Left ventricle myocardium superior (tissue), 1 donor: ENCODE measurements at regions not wholly inside any gene's neighbourhood (a gene's known extent, or its start where the extent isn't known, plus 50 kb on each side); places are given as distances from the start of the nearest gene placed in this dataset.

Experiments used
- ATAC-seq: fragments of 200-7000 bp; cut with Tn5 transposase; one replicate; pipeline ENCODE4 v1.9.1; 2020; ENCODE audit warnings: mild to moderate bottlenecking, moderate library complexity
- DNase-seq: peaks from one replicate; pipeline ENCODE4 v3.0.0-alpha.2; 2020
- intact Hi-C: fragments of 100-400 bp; cut with micrococcal nuclease; formaldehyde crosslinking; loops from one replicate; pipeline ENCODE4 v1.11.0; 2022
- donor health status: DM: no; HTN: yes; CAD: no; lungs with severe emphysema.

DNA sequence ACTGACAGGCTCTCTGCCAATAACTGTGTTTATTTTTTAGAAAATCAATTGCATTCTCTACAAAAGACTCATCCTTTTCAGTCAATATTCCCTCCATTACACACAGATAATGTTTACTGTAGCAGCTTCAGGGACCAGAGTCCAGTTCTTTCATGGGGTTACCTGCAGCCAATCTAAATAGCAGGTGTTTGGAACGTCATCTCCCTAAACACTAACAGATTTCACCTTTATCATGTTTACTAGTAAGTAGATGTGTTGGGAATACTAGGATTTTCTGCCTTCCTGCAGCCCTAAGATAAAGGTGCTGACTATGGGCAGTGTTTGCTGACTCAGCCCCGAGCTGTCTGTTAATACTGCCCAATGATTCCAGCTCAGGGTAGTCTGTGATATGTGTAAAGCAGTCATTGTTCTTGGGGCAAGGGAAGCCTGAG lies 447.0 kb downstream of the KIF4B start:
- ATAC-seq, result no peak
- intact Hi-C loops, result no loop called here
- DNase-seq, result no peak

GRCh38 chr5:155461304-155461703 lies 447.7 kb downstream of the KIF4B start:
- intact Hi-C loops, result no loop called here
- ATAC-seq (no peak), DNase-seq (no peak)

- no peak for DNase-seq
- intact Hi-C loops, result no loop called here
- no peak for ATAC-seq
These were observed 453.3 kb downstream of the KIF4B start for GRCh38 chr5:155466851-155467250.

DNA sequence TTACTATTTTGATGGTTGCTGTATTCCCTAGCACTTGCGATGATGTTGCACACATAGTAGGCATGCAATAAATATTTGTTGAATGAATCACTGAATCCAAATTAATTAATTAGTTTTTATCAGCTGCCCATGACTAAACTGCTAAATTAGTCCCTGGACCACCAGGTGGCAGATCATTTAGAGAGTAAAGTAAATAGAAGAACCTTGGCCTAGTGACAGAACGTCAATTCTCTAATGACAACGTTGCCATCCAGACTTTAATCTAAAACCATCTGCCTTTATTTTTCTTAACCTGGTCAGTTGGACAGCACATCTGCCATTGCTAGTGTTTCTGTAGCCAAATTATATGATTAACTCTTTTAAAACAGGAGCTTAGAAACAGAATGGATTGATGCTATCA lies 457.5 kb downstream of the KIF4B start:
- DNase-seq (no peak), ATAC-seq (no peak)
- intact Hi-C loops, result no loop called here

DNA sequence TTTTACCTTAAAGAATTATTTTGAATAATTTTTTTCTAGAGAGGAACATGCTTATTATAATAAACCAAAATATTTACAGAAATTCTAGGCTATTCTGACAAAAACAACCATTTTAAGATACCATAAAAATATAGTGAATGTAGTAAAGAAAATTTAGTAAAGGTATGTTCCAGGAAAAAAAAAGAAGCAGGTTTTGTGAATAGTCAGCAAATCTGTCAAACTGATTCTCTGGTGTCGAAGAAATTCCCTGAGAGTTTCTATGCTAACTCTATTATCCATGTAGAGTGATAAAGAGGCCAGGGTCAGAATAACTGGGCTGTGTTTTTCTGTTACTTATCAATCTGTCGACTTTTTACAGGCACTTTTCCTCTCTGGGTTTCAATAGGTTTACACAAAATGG lies 459.2 kb downstream of the KIF4B start:
- DNase-seq (no peak), ATAC-seq (no peak)
- intact Hi-C loops, result no loop called here

- intact Hi-C loops, result no loop called here
- ATAC-seq (no peak), DNase-seq (no peak)
These were observed 461.8 kb downstream of the KIF4B start for GRCh38 chr5:155475318-155475717.

- DNase-seq (peak; percentile 31), ATAC-seq (peak; percentile 98)
- intact Hi-C loops, result no loop called here
These were observed 467.2 kb downstream of the KIF4B start for GRCh38 chr5:155480731-155481131.

GRCh38 chr5:155481182-155481581 lies 467.6 kb downstream of the KIF4B start:
- intact Hi-C loops, result no loop called here
- DNase-seq, result no peak
- peak; percentile 32 for ATAC-seq

DNA sequence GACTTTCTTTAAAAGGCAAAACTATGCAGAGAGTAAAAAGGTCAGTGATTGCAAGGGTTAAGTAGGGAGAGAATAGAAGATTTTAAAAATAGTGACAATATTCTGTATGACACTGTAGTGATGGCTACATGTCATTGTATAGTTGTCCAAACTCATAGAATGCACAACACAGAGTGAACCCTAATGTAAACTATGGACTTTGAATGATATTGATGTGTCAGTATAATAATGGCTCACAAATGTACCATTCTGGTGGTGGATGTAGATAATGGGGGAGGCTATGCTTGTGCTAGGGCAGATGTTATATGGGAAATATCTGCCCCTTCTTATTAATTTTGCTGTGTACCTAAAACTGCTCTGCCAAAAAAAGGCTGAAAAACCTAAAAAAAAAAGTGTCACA lies 468.9 kb downstream of the KIF4B start:
- ATAC-seq (no peak), DNase-seq (no peak)
- intact Hi-C loops, result no loop called here

- ATAC-seq (no peak), DNase-seq (no peak)
- intact Hi-C loops, result no loop called here
These were observed 471.8 kb downstream of the KIF4B start for GRCh38 chr5:155485386-155485785.

- intact Hi-C loops, result no loop called here
- DNase-seq (no peak), ATAC-seq (peak; percentile 96)
These were observed 476.4 kb downstream of the KIF4B start for GRCh38 chr5:155489949-155490348.

DNA sequence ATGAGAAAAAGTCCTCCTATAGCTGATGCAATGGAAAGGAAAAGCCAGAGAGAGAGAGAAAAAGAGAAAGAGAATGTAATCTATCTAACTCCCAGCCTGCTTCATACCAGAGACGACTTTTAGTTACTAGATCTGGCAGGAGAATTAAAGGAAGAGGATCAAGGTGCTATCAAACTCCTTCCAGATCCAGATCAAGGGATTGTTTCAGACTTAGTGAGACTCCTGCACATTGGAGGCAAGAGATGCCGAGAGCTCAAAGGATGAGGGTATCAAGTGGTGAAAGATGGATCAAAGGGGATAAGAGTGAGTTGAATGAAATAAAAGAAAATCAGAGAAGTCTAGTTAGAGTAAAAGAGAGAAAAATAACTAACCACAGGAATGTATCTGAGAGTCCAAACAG lies 478.6 kb downstream of the KIF4B start:
- intact Hi-C loops, result no loop called here
- ATAC-seq (no peak), DNase-seq (no peak)

DNA sequence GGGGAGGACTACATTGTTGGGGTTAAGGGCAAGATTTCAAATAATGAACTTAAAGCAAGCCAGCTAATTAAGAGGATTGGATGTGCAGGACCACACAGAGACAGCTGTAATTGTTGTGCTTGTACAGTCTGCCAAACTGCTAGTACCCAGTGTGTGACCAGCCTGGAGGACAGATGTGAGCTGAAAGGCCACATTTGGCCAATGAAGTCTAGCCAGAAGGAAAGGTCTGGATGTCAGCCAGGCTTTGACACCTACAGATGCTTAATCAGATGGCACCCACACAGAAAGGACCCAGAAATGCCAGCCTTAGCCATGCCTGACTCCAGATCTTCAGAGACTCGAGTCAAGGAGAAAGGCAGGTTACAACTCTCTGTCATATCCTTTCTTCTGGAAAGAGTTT lies 491.1 kb downstream of the KIF4B start:
- DNase-seq, result no peak
- no peak for ATAC-seq
- intact Hi-C loops, result no loop called here

GRCh38 chr5:155507363-155507762 lies 493.8 kb downstream of the KIF4B start:
- DNase-seq, result no peak
- intact Hi-C loops, result no loop called here
- no peak for ATAC-seq

- DNase-seq (no peak), ATAC-seq (no peak)
- intact Hi-C loops, result no loop called here
These were observed 495.1 kb downstream of the KIF4B start for GRCh38 chr5:155508673-155509072.

- ATAC-seq (no peak), DNase-seq (no peak)
- intact Hi-C loops, result no loop called here
These were observed 498.8 kb downstream of the KIF4B start for GRCh38 chr5:155512329-155512728.

DNA sequence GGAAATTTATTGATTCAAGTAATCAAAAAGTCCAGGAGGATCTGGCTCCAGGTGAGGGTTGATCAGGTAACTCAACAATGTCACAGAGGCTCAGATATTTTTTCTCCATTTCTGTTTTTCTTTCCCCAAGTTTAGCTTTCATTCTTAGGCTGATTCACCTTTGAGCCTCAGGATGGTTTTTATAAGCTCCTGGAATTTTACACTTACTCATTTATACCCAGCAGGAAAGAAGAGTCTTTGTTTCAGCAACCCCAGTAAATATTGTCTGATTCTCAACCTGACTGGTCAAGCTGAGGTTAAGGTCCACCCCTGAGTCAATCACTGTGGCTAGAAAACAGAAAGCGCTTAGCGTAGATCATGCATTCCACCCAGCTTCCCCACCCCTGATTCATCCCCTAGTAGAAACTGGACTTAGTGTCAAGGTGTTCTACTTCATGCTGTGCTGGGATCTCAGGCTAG lies 500.6 kb downstream of the KIF4B start:
- DNase-seq, result no peak
- no peak for ATAC-seq
- intact Hi-C loops, result no loop called here

DNA sequence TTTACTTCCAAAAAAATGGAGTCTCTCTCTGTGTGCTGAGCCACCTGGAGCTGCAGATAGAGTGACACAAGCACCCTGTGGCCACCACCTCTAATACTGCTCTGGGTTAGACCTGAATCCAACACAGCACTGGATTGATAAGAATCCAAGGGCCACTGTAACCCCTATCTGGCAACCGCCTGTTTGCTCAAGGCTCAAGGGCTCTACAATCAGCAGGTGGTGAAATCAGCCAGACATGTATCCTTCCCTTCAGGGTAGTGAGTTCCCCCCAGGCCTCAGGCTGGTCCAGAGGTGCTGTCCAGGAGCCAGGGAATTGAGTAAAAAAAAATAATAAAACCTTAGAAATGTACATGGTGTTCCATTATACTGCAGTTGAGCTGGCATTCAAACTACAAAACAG lies 509.0 kb downstream of the KIF4B start:
- DNase-seq (no peak), ATAC-seq (no peak)
- intact Hi-C loops, result no loop called here

DNA sequence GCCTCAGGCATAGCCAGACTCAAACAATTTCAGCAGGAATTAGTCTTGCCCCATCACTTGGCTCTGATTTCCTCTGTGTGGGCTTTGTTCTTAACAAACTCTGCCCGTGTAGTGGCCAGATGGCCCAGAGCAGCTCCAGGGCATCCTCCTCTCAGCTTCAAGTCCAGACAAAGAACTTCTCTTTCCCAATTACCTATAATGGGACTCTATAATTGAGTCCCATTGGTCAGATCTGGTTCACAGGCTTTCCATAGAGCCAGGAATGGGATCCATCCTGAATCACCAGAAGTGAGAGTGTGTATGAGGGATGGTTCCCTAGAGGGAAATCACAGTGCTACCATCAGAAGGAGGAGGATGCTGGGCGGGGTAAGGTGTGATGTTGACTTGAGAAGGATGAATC lies 515.8 kb downstream of the KIF4B start:
- intact Hi-C loops, result no loop called here
- ATAC-seq (no peak), DNase-seq (no peak)

DNA sequence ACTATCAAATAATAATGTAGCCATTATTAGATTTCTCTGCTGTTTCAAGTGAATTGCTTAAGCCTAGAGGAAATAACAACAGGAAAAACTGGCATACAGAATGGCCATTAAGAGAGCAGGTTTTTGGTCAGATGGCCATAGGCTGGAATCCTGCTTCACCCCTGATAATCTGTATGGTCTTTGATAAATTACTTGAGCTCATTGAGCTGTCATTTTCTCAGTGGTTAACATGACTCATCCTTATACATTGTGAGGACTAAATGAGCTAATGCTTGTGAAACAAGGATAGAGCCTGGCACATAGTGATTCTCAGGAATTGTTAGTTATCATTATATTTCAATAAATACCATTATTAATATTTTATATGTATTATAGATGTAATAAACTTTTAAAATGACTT lies 516.5 kb downstream of the KIF4B start:
- DNase-seq (no peak), ATAC-seq (no peak)
- intact Hi-C loops, result no loop called here

DNA sequence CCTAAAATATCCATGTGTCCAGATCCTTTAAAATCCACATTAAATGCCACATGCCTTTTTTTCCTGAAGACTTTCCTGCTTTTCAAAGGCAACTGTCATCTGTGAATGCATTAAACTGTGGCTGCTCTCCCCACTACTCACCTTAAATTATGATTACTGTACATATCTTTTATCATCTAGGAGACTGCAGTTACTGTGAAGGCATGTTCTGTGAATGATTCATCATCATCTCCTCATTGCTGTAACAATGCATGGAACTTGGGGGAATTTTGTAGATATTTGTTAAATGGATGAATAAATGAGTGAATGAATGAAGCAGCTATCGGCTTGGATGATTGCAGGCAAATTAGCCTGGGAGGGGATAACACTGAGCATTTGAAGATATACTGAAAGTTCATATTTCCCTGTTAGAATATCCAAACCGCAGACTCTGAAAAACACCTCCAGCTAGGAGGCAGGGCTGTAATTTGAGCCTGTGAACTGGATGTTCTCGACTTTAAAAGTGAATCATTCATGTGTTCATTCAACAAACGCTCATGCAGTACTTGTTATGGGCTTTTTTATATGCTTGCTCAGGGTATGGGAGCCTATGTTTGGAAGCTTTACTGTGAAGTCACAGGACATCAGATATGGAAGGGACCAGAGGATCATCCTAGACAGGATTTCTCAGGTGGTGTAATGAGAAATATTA lies 519.2 kb downstream of the KIF4B start:
- no peak for ATAC-seq
- DNase-seq, result no peak
- intact Hi-C loops, result no loop called here
